AG04449 (cell line): ENCODE measurements at regions not wholly inside any gene's neighbourhood (a gene's known extent, or its start where the extent isn't known, plus 50 kb on each side); places are given as distances from the start of the nearest gene placed in this dataset.

Experiments
- CTCF ChIA-PET: fragments of 350-600 bp; formaldehyde crosslinking; extraction: SDS; loops from one replicate; lab custom pipeline; 2021; ENCODE audit warnings: antibody characterized with exemption; lab: Yijun Ruan, JAX
- POLR2A ChIA-PET: fragments of 400-600, 350-600 bp; formaldehyde crosslinking; extraction: SDS; loops from one replicate; lab custom pipeline; 2020; ENCODE audit warnings: antibody characterized with exemption, inconsistent platforms; lab: Yijun Ruan, JAX
- DNase-seq: peaks from one replicate; pipeline ENCODE4 v3.0.0-alpha.2; 2010; ENCODE audit warnings: low read depth, low spot score
- H3K4me3 ChIP-seq: 2 replicates; pipeline ENCODE4 v1.5.1; 2011; ENCODE audit warnings: low read depth, mild to moderate bottlenecking, control low read depth, low read length
- TF ChIP-seq, protein P1 (sequence below): IDR thresholded peaks from one replicate; pipeline ENCODE4 v1.5.1; 2011; ENCODE audit warnings: mild to moderate bottlenecking, moderate library complexity, low read length, control low read depth, inconsistent platforms; ENCODE audit not compliant: insufficient read depth; ENCODE audit errors: missing control alignments

DNA sequence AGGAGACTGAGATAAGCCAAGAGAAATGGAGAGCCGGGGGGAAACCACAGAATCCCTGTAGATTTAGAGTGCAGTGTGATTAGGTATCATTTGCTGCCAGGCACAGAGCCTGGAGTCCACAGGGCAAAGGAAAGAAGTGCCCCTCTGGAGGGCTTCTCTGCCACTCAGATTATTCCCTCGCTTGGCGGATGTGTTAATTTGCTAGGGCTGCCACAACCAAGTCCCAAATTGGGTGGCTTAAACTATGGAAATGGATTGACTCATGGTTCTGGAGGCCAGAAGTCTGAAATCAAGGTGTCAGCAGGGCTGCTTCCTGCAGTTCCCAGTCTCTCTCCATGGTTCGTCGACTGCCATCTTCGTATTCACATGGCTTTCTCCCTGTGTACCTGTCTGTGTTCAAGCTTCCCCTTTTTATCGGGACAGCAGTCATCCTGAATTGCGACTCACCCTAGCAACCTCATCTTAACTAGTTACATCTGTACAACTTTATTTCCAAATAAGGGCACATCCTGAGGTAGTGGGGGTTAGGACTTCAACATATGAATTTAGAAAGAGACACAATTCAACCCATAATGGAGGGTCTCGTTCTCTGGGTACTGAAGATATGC lies 122.2 kb downstream of the ANKRD60 start:
- TF ChIP-seq, protein P1, sequence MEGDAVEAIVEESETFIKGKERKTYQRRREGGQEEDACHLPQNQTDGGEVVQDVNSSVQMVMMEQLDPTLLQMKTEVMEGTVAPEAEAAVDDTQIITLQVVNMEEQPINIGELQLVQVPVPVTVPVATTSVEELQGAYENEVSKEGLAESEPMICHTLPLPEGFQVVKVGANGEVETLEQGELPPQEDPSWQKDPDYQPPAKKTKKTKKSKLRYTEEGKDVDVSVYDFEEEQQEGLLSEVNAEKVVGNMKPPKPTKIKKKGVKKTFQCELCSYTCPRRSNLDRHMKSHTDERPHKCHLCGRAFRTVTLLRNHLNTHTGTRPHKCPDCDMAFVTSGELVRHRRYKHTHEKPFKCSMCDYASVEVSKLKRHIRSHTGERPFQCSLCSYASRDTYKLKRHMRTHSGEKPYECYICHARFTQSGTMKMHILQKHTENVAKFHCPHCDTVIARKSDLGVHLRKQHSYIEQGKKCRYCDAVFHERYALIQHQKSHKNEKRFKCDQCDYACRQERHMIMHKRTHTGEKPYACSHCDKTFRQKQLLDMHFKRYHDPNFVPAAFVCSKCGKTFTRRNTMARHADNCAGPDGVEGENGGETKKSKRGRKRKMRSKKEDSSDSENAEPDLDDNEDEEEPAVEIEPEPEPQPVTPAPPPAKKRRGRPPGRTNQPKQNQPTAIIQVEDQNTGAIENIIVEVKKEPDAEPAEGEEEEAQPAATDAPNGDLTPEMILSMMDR = no peak
- no peak overlapping the region for H3K4me3 ChIP-seq
- ChIA-PET CTCF (interaction anchor here (0.8 to 0.9 kb wide), 2 partner anchors 19 to 510 kb away, joined by 3 read pairs; no protein-coding TSS in a partner anchor), POLR2A (no interaction called here)
- DNase-seq = no peak

DNA sequence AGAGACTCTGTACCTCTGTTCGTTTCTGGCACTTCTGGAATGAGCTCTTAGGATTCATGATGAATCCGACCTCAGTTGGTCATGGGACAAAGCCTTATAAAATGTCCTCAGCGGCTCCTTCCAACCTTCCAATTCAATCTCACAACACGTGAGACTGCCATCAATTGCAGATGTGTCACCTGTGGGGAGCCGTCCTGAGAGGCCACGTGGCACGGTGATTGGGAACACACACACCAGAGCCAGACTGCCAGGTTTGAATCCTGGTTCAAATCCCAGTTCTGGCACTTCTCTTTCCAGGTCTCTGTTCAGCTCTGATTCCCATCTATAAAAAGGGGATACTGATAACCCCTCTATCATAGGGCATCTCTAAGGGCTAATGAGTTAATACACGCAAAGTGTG lies 124.5 kb downstream of the ANKRD60 start:
- TF ChIP-seq, protein P1 = no peak
- no peak for DNase-seq
- no peak overlapping the region for H3K4me3 ChIP-seq
- ChIA-PET POLR2A (no interaction called here), CTCF (interaction anchor here (0.8 kb wide), 1 partner anchor 17 kb away, joined by 3 read pairs; no protein-coding TSS in a partner anchor)

DNA sequence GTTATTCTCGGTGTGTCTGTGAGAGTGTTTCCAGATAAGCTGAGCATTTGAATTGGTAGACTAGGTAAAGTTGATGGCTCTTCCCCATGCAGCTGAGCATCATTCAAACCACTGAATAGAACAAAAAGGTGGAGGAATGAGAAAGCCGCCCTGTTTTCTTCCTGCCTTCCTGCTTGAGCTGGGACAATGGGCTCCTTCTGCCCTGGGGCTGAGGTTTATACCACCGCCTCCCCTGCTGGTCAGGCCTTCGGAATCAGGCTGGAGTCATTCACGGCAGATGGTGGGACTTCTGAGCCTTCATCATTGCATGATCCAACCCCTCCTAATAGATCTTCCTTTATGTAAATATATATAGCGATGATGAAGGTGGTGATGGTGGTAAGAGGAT lies 124.9 kb downstream of the ANKRD60 start:
- DNase-seq = no peak
- TF ChIP-seq, protein P1 = no peak
- ChIA-PET POLR2A (no interaction called here), CTCF (interaction anchor here (0.8 kb wide), 1 partner anchor 16 kb away, joined by 3 read pairs; no protein-coding TSS in a partner anchor)
- H3K4me3 ChIP-seq = no peak overlapping the region

DNA sequence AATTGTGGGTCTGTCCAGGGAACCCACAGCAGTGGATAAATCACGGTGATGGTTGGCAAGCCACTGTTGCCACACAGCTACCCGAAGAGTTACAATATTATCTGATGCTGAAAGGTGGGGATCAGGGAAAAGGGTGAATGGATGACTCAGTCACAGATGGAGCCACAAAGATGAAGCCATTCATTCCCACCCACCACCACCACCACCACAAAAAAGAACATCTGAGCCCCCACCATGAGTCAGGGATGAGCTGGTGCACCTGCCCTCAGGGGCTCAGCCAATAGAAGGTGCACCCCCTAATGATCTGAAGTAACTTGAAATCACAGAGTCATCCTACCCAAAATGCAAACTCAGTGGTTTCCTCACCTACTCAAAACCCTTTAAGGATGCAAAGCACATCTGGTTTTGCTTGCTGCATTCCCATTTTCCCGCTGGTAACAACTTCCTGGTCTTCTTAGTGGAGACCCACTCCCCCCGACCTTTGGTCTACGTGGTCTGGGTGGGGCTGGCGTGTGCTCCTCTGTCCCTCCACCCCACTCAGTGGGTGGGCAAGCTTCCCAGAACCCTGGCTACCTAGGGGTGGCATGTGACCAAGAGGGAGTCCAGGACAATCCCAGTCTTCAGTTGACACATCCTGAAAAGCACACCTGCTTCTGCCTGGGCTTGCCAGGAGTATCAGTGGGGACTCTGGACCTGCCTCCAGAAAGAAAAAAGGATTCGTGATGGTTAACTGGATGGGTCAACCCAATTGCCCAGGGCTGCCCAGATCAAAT lies 125.5 kb downstream of the ANKRD60 start:
- H3K4me3 ChIP-seq = no peak overlapping the region
- POLR2A ChIA-PET = no interaction called here
- CTCF ChIA-PET = no interaction called here
- TF ChIP-seq, protein P1 = no peak
- no peak for DNase-seq

DNA sequence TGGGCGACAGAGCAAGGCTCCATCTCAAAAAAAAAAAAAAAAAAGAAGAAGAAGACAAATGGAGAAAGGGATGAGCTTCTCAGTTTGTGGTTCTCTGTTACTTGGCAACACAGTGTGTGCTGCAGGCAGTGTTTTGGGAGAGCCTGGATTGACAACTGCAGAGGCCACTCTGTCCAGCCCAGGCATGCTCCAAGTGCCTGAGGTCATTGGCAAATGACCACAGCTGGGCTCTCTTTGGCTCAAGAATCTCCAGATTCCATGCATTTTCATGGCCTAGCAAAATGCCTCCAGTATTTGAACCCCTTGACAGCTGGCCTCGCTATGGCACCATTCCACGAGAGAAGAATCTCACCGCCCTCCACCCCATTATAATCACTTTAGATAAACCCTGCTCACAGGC lies 126.2 kb downstream of the ANKRD60 start:
- POLR2A ChIA-PET = no interaction called here
- TF ChIP-seq, protein P1 = no peak
- CTCF ChIA-PET = no interaction called here

DNA sequence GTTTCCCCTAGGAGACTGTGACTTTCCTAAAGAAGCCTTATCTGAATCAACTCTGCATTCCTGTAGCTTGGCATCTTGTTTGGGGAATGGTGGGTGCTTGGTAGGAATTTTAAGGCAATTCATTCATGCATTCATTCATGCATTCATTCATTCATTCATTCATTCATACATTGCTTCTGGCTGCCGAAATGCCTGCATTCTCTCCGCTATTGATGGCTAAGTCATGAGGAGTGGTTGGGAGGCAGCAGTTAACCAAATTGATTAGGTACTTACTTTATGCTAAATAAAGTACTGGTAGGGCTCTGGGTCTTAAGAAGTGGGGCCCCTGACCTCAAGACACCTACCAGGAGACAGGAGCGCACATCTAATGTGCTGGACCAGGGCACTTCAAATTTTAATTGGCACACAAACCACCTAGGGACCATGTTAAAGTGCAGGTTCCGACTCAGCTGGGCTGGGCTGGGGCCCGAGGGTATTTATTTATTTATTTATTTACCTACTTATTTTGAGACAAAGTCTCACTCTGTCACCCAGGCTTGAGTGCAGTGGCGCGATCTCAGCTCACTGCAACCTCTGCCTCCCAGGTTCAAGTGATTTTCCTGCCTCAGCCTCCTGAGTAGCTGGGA lies 127.6 kb downstream of the ANKRD60 start:
- CTCF ChIA-PET = interaction anchor here (1.2 kb wide), 1 partner anchor 14 kb away, joined by 3 read pairs; no protein-coding TSS in a partner anchor
- no peak for DNase-seq
- no peak overlapping the region for H3K4me3 ChIP-seq
- TF ChIP-seq, protein P1 = no peak
- POLR2A ChIA-PET = no interaction called here

More for the DNA sequence above, 126.2 kb downstream of the ANKRD60 start:
- no peak for DNase-seq
- H3K4me3 ChIP-seq = no peak overlapping the region
